MCF 10A (cell line): ENCODE measurements at regions not wholly inside any gene's neighbourhood (a gene's known extent, or its start where the extent isn't known, plus 50 kb on each side); places are given as distances from the start of the nearest gene placed in this dataset.
"Not testable (repeated sequence)": the region's sequence is repeated elsewhere in the genome, so short reads cannot be mapped to it uniquely, and the experiment has no call there.

Source experiments
- BruUV-seq: library from RNA; stranded (reverse); fragments of 400-500 nt; replicated peaks from 2 replicates; lab custom pipeline; 2021; lab: Mats Ljungman, UMichigan
- CTCF ChIA-PET: fragments of 300-600 bp; sonication (Branson Sonifier 250); formaldehyde crosslinking; extraction: SDS; loops from one replicate; lab custom pipeline; 2021; ENCODE audit warnings: antibody characterized with exemption, inconsistent platforms; lab: Yijun Ruan, JAX
- POLR2A ChIA-PET: fragments of 300-600, 350-650 bp; sonication (Branson Sonifier 250); formaldehyde crosslinking; extraction: SDS; loops from one replicate; lab custom pipeline; 2020; ENCODE audit warnings: antibody characterized with exemption, inconsistent platforms; lab: Yijun Ruan, JAX
- DNase-seq: peaks from one replicate; pipeline ENCODE4 v3.0.0-alpha.2; 2018; ENCODE audit not compliant: unreplicated experiment
- H3K27ac Mint-ChIP-seq: one replicate; pipeline ENCODE4 v1.8.0; 2022; ENCODE audit warnings: mild to moderate bottlenecking, low read depth, mixed read lengths; ENCODE audit not compliant: unreplicated experiment
- H3K27me3 Mint-ChIP-seq: one replicate; pipeline ENCODE4 v1.8.0; 2022; ENCODE audit warnings: mixed read lengths; ENCODE audit not compliant: insufficient read depth, unreplicated experiment
- H3K36me3 Mint-ChIP-seq: one replicate; pipeline ENCODE4 v1.8.0; 2022; ENCODE audit warnings: mild to moderate bottlenecking, moderate library complexity, mixed read lengths; ENCODE audit not compliant: insufficient read depth, unreplicated experiment
- H3K4me1 Mint-ChIP-seq: one replicate; pipeline ENCODE4 v1.8.0; 2022; ENCODE audit warnings: mixed read lengths; ENCODE audit not compliant: insufficient read depth, unreplicated experiment
- H3K4me3 Mint-ChIP-seq: one replicate; pipeline ENCODE4 v1.8.0; 2022; ENCODE audit warnings: mild to moderate bottlenecking, moderate library complexity, mixed read lengths; ENCODE audit not compliant: unreplicated experiment
- H3K9me3 Mint-ChIP-seq: one replicate; pipeline ENCODE4 v1.8.0; 2022; ENCODE audit warnings: mixed read lengths; ENCODE audit not compliant: unreplicated experiment
- intact Hi-C: fragments of 100-400 bp; cut with micrococcal nuclease; formaldehyde crosslinking; loops from 2 replicates; pipeline ENCODE4 v1.14.1; 2022
- TF ChIP-seq, protein P1 (sequence below): fragments of 200-600 bp; IDR thresholded peaks from one replicate; pipeline ENCODE4 v1.8.0; 2022; ENCODE audit warnings: antibody characterized with exemption, mild to moderate bottlenecking; ENCODE audit not compliant: unreplicated experiment

DNA sequence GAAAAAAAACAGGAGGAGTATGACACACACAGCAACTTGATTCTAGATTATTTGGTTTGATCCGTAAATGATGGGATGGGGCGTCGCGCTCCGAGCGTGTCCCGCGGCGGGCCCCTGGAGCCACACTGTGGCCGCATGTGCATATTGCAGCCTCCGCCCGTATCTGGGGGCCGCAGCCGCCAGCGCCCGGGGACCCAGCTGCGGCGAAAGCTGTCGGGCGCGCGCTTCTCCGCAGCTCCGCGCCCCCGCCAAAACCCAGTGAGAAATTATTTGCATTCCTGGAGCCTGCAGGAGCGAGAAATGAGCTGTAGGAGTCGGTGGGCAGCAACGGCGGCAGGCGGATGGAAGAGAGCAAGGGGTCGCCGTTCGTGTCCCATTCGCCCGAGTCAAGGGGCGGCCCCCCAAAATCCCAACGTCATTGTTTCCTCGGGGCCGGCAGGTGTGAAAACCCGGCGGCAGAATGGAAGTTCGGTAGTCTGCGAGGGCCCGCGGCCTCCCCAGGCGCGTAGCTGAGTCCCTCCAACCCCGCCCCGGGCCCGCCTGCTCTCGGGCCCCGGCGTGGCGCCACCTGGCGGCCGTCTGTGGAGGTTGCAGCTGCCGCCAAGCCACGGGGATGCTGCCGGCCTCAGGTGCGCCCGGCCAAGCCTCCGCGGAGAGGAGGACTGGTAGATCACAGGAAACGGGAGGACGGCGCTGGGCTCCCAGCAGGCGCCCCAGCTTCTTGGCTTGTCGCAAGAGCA lies 86.8 kb downstream of the FAM72B start:
- POLR2A ChIA-PET, H3K36me3 Mint-ChIP-seq, H3K27me3 Mint-ChIP-seq, H3K27ac Mint-ChIP-seq, BruUV-seq, H3K9me3 Mint-ChIP-seq, CTCF ChIA-PET, H3K4me1 Mint-ChIP-seq, intact Hi-C loops: not testable (repeated sequence)
- H3K4me3 Mint-ChIP-seq = peak overlapping the region; percentile 58
- TF ChIP-seq, protein P1, sequence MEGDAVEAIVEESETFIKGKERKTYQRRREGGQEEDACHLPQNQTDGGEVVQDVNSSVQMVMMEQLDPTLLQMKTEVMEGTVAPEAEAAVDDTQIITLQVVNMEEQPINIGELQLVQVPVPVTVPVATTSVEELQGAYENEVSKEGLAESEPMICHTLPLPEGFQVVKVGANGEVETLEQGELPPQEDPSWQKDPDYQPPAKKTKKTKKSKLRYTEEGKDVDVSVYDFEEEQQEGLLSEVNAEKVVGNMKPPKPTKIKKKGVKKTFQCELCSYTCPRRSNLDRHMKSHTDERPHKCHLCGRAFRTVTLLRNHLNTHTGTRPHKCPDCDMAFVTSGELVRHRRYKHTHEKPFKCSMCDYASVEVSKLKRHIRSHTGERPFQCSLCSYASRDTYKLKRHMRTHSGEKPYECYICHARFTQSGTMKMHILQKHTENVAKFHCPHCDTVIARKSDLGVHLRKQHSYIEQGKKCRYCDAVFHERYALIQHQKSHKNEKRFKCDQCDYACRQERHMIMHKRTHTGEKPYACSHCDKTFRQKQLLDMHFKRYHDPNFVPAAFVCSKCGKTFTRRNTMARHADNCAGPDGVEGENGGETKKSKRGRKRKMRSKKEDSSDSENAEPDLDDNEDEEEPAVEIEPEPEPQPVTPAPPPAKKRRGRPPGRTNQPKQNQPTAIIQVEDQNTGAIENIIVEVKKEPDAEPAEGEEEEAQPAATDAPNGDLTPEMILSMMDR = peak; percentile 57
- peak; percentile 67 for DNase-seq

DNA sequence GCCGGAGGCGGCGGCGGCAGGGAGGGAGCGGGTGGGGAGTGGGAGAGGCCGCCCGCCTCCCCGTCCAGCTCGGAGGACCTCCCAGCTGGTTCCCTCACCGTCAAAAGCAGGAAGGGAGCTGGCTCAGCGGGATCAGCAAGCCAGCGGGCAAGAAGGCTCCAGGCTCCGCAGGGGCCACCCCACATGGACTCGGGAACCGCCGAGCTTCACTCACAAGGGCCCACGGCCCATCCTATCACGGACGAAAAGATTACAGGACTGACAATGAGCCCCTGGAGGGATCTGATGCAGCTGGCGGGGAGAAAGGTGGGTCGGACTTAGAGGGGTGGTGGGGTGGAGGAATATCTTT lies 86.3 kb downstream of the FAM72B start:
- H3K9me3 Mint-ChIP-seq, POLR2A ChIA-PET, H3K4me1 Mint-ChIP-seq, intact Hi-C loops, CTCF ChIA-PET, H3K4me3 Mint-ChIP-seq, H3K27me3 Mint-ChIP-seq, H3K27ac Mint-ChIP-seq, DNase-seq, BruUV-seq, H3K36me3 Mint-ChIP-seq: not testable (repeated sequence)

DNA sequence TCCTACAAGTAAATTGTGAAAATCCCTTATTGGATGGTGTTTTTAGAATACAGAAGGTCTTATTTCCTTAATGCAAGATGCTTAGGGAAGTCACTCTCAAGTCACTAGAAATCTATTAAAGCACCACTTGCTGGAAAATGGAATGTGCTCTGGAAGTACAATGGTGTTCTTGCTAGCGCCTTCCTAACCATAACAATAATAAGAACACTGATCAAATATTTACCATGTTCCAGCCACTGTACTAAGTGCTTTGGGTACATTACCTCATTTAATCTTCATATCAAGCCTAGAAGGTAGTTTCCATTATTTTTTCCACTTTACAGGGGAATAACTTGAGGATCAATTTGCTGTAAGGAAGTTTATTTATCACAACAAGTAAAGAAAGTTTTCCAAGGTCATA lies 75.1 kb downstream of the FAM72B start:
- intact Hi-C loops, H3K9me3 Mint-ChIP-seq, POLR2A ChIA-PET, BruUV-seq, CTCF ChIA-PET, H3K4me3 Mint-ChIP-seq, H3K36me3 Mint-ChIP-seq, H3K27ac Mint-ChIP-seq, H3K27me3 Mint-ChIP-seq, DNase-seq, H3K4me1 Mint-ChIP-seq: not testable (repeated sequence)

DNA sequence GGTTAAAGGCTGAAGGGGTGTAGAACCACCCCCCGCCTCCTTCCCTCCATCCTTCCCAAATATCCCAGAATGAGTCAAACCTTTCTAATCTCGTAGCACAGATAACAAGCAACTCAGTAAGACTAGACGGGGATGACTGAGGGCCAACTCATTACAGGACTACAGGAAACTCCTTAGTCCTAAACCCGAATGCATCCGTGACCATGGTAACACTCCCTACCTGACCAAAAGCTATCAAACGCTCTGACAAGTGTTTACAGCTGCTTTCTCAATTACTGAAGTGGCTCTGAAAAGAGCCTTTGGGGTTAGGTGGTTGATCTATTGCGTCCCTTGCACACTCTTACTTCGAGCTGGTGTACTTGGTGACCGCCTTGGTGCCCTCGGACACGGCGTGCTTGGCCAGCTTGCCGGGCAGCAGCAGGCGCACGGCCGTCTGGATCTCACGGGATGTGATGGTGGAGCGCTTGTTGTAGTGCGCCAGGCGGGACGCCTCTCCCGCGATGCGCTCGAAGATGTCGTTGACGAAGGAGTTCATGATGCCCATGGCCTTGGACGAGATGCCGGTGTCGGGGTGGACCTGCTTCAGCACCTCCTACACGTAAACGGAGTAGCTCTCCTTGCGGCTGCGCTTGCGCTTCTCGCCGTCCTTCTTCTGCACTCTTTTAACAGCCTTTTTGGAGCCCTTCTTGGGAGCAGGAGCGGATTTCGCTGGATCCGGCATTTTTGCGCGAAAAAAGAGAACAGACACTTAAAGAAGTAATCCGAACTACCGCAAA lies 67.4 kb downstream of the FAM72B start:
- POLR2A ChIA-PET, CTCF ChIA-PET, H3K9me3 Mint-ChIP-seq, intact Hi-C loops, H3K27me3 Mint-ChIP-seq, H3K4me1 Mint-ChIP-seq, H3K36me3 Mint-ChIP-seq, H3K27ac Mint-ChIP-seq, H3K4me3 Mint-ChIP-seq, BruUV-seq: not testable (repeated sequence)
- peak; percentile 0 for DNase-seq

DNA sequence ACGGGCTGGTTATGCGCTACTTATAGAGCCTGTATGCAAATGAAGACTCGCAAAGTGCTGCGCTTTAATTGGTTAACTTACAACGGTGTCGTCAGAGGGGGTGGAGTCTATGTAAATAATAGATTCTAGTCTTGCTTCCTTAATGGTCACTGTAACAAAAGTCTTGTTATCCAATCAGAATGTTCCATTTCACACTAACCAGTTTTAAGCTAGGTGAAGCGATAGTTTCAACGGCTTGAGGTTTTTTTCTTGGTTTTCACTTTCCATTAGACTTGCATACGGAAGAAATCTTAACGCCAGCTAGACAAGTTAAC lies 66.9 kb downstream of the FAM72B start:
- H3K27me3 Mint-ChIP-seq, intact Hi-C loops, DNase-seq, H3K4me1 Mint-ChIP-seq, CTCF ChIA-PET, H3K9me3 Mint-ChIP-seq, BruUV-seq, H3K27ac Mint-ChIP-seq, H3K4me3 Mint-ChIP-seq, POLR2A ChIA-PET, H3K36me3 Mint-ChIP-seq: not testable (repeated sequence)

DNA sequence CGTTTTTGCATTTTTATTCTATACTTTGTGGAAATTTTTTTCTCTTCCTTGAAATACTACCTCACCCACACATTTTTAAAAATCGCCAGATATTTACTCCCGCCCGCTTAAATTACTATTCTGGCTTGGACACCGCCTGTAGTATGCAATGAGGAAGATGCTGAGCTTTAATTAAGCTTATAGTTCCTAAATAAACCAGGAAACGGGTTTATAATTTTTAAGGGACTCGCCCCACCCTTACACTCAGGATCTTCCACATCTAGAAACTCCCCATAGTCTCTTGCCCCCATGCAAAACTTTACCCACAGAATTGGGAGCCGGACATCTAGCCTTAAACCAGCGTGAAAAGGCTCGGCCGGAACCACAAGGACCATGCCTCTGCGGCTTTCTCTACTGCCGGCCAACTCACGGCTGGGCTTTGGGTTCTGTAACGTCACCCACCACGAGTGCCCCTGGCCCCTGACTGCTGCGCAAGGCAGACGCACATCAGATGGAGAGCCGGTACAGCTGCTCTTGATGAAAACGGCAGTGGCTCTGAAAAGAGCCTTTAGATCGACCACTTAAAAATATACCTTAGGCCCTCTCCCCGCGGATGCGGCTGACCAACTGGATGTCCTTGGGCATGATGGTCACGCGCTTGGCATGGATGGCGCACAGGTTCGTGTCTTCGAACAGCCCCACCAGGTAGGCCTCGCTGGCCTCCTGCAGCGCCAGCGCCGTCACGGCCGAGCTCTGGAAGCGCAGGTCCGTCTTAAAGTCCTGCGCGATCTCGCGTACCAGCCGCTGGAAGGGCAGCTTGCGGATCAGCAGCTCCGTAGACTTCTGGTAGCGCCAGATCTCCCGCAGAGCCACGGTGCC lies 66.3 kb downstream of the FAM72B start:
- H3K36me3 Mint-ChIP-seq, H3K4me3 Mint-ChIP-seq, DNase-seq, H3K27ac Mint-ChIP-seq, H3K4me1 Mint-ChIP-seq, H3K9me3 Mint-ChIP-seq, POLR2A ChIA-PET, intact Hi-C loops, H3K27me3 Mint-ChIP-seq, CTCF ChIA-PET: not testable (repeated sequence)
- BruUV-seq = TSS peak; percentile 80
